ENCODE measurements at regions not wholly inside any gene's neighbourhood (a gene's known extent, or its start where the extent isn't known, plus 50 kb on each side); places are given as distances from the start of the nearest gene placed in this dataset.

DNA sequence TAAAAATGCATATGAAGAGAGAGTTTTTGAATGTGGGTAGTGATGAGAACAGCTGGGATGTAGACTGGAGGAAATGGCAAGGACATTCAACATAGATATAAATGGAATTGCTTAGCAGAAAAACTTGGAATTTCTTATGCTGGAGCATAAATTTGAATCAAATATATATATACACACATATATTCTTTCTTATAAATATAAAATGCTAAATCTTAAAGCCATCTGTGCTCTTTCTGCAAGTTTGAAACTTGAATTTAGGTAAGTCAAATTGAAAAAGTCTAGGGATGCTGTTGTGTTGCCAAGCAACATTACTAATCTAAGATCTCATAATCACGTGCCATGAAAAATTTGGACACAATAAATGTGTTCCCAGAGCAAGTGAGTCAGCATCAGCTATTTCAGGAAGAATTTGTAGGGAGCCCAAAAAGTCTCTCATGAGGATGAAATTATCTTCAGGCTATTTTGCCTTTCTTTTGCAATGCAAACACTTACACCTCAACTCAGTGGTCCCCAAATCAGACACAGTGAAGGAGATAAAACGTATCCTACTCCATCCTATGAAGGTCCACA is 58.4 kb upstream of the ALDH1A1 start:
- no peak for DNase-seq

DNA sequence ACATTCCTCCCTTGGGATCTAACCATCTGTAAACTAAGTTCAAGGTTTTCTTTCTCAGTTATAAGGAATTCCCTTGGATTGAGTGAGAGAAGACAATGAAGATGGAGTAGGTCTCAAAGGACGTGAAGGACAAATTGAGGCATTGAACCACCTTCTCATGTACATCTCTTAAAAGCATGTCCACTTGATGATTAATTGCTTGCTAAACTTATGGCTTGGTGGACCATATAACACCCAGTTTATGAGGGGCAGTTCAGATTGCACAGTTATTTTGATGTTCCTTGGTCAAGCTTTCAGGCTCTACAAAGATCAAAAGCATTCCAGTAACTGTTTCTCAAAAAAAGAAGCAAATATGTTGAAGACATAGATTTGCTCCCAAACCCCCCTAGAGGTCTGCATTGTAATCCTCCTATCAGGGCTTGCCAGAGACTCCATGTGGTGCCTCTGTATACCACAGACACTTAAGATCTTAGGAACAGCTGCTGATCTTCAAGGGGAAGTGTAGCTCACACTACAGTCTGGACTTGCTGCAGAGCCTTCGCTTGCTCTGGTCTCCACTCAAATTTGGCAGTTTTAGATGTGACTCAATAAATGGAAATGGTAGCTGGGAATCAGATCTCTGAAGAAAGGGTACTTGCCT is 56.9 kb upstream of the ALDH1A1 start:
- DNase-seq, result no peak

DNA sequence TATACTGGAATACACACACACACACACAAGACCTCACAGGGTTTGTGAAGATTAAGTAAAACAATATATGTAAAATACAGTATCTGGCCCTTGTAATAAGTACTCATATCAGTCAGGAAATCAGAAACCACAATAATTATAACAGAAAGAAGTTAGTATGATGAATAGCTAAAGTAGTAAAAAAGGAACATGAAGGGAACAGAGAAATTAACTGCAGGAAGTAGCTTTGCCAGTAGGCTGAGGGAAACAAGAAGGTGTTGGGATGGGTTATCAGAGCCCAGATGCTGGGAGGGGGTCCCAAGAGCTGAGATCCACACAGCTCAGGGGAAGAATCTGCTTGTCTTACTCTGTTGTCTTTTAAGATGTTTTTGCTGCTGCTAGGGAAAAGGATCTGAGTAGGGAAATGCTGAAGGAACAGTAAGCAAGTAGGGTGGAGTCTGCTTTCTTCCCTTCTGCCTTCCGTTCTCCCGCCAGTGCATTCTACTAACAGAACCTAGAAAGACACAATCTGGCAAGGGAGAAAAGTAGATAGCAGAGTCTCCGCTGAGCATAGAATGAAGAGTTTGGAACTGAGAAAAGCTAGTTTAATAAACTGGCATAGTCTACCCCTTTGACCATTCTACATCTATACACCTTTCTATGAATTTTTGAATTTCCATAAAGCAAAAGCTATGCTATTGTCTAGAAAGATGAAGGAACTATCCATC is 55.3 kb upstream of the ALDH1A1 start:
- no peak for DNase-seq

DNA sequence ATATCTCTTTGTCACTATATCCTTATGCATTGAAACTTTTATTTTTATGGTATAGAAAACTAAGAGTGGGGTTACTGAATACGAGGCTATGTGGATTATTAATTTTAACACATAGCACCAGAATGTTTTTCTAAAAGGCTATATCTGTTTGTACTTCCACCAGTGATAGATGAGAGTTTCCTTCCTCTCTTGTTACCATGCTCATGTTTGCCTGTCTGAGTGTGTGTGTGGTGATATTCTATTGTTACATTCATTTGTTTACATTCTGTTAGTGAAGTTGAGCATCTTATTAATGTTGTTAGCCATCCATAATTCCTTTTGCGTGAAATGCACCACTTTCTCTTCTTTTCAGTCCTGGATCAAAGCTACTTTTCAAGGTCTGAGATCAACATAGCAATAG is 54.1 kb upstream of the ALDH1A1 start:
- no peak for DNase-seq
